ENCODE measurements at regions not wholly inside any gene's neighbourhood (a gene's known extent, or its start where the extent isn't known, plus 50 kb on each side); places are given as distances from the start of the nearest gene placed in this dataset.

DNA sequence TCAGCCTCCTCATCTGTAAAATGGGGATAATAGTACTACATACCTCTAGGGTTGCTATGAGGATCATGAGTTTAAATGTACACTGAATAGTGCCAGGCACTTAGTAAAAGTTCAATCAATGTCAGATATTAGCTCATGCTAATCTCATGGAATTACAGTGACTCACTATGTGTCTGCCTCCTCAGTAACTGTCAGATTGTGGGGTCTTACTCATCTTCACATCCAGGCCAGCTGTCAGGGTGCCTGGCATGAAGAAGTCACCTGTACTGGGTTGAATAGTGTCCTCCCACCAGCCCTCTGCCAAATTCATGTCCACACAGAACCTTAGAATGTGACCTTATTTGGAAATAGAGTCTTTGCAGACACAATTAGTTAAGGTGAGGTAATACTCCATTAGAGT lies 54.3 kb upstream of the STIM2 start:
- TF ChIP-seq GABPA (IDR thresholded peaks at IDR 0.05; ENCODE audit: low read depth), result no peak
- no peak for TF ChIP-seq CTCF (IDR thresholded peaks at IDR 0.05; ENCODE audit: insufficient read depth, low read length)
- no peak for TF ChIP-seq POLR2AphosphoS5 (IDR thresholded peaks at IDR 0.05; ENCODE audit: low read depth)
- DNase-seq (ENCODE audit: low read depth in 1 of 2, low spot score in 1 of 2), result no peak

GRCh38 chr4:26807330-26807729 lies 53.3 kb upstream of the STIM2 start:
- no peak overlapping the region for H3K4me3 ChIP-seq (replicated peaks; ENCODE audit: insufficient read depth, low read length)
- H3K27ac ChIP-seq (replicated peaks), result no peak overlapping the region
- no peak for DNase-seq (ENCODE audit: low read depth in 1 of 2, low spot score in 1 of 2)

More for the DNA sequence above, 54.3 kb upstream of the STIM2 start:
- Histone ChIP-seq H3K4me3 (replicated peaks; ENCODE audit: insufficient read depth, low read length) (no peak overlapping the region), H3K27me3 (ENCODE audit: insufficient read depth, poor library complexity, severe bottlenecking) (no peaks in the 10 kb centered on the region), H3K27ac (replicated peaks) (no peak overlapping the region)

DNA sequence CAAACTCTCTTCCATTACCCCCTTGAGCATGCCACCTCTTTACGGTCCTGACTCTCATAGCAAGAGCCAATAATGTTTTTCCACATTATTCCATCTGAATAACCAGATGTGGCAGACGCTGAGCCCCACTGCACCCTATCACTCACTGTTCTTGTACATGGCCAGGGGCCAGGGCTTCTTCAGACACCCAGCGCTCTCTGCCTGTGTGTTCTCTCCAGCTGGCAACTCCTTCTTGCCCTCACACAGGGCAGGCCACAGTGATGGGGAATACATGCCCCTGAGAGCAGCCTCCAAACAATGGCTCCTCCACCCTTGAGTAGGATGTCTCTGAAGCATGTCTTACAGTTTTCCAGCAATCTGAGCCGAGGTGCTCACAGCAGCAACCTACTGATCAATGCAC lies 50.8 kb upstream of the STIM2 start:
- TF ChIP-seq GABPA (IDR thresholded peaks at IDR 0.05; ENCODE audit: low read depth), result no peak
- TF ChIP-seq, protein P1, sequence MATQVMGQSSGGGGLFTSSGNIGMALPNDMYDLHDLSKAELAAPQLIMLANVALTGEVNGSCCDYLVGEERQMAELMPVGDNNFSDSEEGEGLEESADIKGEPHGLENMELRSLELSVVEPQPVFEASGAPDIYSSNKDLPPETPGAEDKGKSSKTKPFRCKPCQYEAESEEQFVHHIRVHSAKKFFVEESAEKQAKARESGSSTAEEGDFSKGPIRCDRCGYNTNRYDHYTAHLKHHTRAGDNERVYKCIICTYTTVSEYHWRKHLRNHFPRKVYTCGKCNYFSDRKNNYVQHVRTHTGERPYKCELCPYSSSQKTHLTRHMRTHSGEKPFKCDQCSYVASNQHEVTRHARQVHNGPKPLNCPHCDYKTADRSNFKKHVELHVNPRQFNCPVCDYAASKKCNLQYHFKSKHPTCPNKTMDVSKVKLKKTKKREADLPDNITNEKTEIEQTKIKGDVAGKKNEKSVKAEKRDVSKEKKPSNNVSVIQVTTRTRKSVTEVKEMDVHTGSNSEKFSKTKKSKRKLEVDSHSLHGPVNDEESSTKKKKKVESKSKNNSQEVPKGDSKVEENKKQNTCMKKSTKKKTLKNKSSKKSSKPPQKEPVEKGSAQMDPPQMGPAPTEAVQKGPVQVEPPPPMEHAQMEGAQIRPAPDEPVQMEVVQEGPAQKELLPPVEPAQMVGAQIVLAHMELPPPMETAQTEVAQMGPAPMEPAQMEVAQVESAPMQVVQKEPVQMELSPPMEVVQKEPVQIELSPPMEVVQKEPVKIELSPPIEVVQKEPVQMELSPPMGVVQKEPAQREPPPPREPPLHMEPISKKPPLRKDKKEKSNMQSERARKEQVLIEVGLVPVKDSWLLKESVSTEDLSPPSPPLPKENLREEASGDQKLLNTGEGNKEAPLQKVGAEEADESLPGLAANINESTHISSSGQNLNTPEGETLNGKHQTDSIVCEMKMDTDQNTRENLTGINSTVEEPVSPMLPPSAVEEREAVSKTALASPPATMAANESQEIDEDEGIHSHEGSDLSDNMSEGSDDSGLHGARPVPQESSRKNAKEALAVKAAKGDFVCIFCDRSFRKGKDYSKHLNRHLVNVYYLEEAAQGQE (IDR thresholded peaks at IDR 0.05; ENCODE audit: insufficient replicate concordance, low read depth), result no peak
- no peak for TF ChIP-seq SPI1 (IDR thresholded peaks at IDR 0.05; ENCODE audit: borderline replicate concordance, low read depth)
- TF ChIP-seq POLR2AphosphoS5 (IDR thresholded peaks at IDR 0.05; ENCODE audit: low read depth), result no peak
- no peak for TF ChIP-seq CTCF (IDR thresholded peaks at IDR 0.05; ENCODE audit: insufficient read depth, low read length)
- DNase-seq (ENCODE audit: low read depth in 1 of 2, low spot score in 1 of 2), result no peak
- Histone ChIP-seq H3K27me3 (ENCODE audit: insufficient read depth, poor library complexity, severe bottlenecking) (no peaks in the 10 kb centered on the region), H3K4me3 (replicated peaks; ENCODE audit: insufficient read depth, low read length) (no peak overlapping the region), H3K27ac (replicated peaks) (no peak overlapping the region)

More at GRCh38 chr4:26807330-26807729, 53.3 kb upstream of the STIM2 start:
- 0 out of 2 replicates have a peak, but pooled peaks have one; percentile 3 for TF ChIP-seq SPI1 (IDR thresholded peaks at IDR 0.05; ENCODE audit: borderline replicate concordance, low read depth)
- TF ChIP-seq, protein P1 (IDR thresholded peaks at IDR 0.05; ENCODE audit: insufficient replicate concordance, low read depth), result no peak
- H3K27me3 ChIP-seq (ENCODE audit: insufficient read depth, poor library complexity, severe bottlenecking), result no peaks in the 10 kb centered on the region
